GM19043 (cell line): ENCODE measurements at regions not wholly inside any gene's neighbourhood (a gene's known extent, or its start where the extent isn't known, plus 50 kb on each side); places are given as distances from the start of the nearest gene placed in this dataset.
"Not testable (repeated sequence)": the region's sequence is repeated elsewhere in the genome, so short reads cannot be mapped to it uniquely, and the experiment has no call there.

Source experiments
- ATAC-seq: cut with Tn5 transposase; IDR thresholded peaks from one replicate; pipeline ENCODE4 v1.9.1; 2021; ENCODE audit warnings: low read depth; ENCODE audit not compliant: unreplicated experiment

DNA sequence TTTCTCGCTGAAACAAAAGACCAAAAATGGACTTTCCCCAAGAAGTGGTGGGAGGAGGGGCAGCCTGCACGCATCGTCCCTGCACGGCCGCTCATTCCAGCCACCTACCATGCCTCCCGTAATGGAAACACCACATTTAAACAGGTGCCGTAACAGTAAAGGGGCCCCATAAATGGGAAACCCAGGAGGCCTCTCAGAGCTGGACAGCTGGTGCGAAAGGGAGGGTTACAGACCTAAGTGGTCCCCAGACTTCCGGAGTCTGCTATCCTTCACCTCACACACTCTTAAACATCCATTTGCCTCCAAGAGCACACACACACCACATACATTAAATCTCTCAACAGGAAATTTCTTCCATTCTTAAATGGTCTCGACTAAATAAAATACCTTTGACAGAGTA, 120.7 kb upstream of the SOD1 start:
- ATAC-seq, result no peak

DNA sequence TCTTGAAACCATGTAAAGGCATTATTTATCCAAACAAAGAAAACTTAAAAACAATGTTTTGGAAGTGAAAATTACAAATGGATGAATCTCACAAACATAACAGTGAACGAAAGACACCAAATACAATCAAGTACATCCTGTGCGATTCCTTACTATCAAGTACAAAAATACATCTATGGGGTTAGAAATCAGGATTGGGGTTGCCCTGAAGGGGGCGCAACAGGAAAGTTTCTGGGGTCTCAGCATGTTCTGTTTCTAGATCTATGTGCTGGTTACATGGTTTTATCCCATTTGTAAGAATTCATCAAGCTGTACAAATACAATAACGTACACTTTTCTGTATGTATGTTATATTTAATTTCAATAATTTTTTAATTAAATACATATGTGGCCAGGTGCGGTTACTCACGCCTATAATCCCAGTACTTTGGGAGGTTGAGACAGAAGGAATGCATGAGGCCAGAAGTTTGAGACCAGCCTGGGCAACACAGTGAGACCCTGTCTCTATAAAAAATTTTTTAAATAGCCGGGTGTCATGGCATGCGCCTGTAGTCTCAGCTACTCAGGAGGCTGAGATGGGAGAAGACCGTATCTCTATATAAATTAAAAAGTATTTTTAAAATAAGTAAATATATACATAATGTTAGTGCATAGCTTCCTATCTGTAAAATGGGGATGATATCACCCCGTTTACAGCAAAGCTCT, 121.5 kb upstream of the SOD1 start:
- no peak for ATAC-seq

DNA sequence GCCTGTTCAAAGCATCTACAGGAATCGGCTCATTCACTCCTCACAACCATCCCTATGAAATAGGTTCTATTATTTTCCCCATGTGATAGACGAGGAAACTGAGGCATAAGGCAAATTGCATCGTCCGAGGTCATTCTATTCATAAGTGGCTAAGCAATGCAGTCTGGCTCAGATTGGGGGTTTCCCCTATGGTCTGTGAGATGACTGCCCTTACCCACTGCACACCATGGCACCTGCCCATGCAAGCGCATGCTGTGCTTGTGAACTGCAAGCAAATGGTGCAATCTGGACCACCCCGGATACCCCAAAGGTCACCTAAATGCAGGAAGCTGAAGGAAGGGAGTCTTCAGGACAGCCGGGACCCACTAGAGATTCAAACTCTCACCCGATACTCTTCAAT, 123.4 kb upstream of the SOD1 start:
- ATAC-seq, result no peak

DNA sequence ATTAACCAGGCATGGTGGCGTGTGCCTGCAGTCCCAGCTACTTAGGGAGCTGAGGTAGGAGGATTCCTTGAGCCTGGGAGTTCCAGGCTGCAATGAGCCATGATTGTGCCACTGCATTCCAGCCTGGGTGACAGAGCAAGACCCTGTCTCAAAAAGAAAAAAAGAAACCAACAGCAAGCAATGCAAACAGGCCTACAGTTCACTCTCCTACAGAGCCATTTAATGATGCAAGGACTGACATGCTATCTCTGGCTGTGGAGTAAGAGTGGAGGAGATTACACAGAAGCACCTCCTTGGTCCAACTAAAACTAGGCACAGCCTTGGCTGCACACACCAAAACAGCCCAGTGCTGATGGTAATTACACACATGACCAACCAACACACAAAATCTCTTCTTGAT, 127.5 kb upstream of the SOD1 start:
- no peak for ATAC-seq

DNA sequence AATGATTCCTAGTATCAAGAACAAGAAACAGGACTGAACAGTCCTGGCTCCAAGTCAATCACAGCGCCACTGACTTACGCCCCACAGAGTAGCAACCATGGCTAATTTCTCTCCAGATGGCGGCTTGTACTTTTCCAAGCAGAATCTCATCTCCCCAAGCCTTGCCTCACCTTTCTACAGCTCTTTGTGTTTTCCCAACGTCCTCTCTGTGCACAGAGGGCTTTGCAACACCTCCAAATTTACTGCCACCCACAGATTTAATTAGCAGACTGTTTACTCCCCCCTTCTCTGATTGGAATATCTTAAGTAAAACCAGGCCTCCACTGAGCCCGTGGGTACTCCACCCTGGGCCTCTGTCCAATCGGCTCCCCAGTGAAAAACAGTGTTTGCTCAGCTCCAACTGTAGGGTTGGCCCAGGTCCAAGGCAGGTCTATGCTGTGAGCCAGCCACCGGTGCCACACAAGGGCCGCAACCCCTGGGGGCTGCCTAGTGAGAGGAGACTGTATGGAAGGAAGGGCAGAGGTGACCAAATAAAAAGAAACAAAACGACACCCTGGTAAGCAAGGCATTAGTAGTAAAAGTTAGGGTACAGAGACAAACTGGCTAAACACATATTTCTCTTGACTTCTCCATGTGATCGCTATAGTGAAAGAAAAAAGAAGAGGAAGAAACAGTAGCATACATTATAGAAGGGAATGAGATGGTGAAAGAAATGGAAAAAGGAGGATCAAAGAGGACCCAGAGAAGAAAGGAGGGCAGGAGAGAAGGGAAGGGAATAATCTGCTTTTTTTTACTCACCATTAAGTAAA, 128.4 kb upstream of the SOD1 start:
- no peak for ATAC-seq

DNA sequence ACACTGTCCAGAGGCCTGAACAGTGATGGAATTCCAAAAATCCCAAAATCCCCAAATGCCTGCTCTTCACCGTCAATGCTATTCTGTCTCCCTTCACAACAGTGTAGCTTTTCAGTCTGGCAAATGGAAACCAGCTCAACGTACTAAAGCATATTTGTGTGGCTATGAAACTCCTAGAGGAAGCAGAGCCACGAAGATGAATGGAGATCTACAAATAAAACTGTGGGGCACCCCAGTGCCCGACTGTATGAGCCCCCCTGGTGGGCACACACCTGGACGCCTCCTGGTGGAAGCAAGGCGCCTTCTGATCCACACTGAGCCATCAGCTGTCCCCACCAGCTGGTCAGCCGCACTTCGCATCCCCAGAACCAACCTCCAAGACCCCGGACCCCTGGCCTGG, 129.1 kb upstream of the SOD1 start:
- ATAC-seq, result no peak

DNA sequence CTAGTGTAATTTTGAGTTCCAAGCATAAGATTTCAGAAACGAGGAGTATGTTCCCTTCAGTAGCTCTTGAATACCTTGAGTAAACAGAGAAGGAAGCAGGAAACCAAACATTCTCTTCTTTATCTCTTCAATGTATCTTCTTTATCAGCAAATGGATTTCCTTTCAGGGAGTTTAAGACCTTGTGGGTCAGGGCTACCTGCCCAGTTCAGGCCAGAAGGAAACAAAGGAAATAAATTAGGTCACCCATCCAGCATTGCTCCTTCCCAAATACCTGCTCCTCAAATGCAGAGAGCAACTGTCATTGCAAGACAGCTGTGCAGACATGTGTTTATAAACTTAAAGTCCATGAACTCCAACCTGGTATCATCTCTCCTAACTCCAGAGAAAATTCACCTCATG, 130.1 kb upstream of the SOD1 start:
- ATAC-seq, result no peak

DNA sequence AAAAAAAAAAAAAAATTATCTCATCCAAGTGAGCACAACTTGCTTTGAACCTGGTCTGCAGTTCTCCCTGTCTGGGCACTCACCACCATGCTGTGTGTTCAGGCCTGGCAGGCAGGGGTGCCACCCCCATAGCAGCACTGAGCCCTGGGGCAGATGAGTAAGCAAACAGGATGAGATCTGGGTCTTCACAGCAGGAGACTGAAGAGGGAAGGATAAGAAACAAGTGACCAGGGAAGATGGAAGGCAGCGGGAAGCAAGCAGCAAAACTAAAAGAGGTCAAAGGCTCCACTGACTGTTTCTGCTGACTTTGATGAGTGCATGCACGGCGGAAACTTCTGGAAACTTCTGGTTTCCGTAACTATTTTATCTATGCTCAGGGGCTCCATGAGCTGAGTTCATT, 133.5 kb upstream of the SOD1 start:
- no peak for ATAC-seq

DNA sequence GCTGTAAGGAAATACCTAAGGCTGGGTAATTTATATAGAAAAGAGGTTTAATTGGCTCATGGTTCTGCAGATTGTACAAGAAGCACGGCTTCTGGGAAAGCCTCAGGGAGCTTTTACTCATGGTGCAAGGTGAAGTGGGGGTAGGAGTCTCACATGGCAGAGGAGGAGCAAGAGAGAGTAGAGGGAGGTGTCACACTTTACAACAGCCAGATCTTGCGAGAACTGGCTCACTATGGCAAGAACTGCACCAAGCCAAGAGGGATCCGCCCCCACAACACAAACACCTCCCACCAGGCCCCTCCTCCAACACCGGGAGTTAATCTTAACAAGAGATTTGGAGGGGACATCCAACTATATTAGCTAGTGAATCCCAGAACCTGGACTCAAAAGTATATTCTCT, 135.4 kb upstream of the SOD1 start:
- ATAC-seq, result no peak

DNA sequence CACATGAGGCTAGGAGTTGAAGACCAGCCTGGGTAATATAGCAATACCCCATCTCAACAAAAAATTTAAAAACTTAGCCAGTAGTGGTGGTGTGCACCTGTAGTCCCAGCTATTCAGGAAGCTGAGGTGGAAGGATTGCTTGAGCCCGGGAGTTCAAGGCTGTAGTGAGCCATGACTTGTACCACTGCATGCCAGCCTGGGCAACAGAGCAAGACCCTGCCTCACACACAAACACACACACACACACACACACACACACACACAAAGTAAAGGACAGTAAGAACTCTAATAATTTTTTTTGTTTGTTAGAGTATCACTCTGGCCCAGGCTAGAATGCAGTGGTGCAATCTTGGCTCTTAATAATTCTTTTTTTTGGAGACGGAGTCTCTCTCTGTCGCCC, 138.0 kb upstream of the SOD1 start:
- no peak for ATAC-seq

DNA sequence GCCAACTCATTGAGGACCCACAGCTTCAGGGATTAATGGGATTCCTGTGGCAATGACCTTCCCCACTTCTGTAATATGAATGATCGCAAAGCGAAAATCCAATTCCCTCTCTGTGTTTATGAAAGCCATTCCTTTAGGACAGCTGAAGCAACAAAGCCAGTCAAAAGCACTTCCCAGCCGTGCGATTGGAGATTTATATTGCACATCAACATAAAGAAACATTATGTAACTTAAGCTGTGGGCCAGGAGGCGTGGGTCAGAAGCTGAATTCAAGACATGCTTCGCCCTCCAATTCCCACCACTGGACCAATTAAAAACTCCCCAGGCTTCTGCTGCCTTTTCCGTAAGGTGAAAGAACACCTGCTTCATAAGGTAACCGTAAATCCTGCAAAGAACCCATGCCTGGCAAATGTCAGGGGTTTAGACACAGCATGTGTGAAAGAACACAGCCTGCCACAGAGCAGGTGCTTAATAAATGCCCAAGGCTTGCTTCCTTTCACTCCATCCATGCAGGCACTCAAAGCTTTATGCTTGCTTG, 138.9 kb upstream of the SOD1 start:
- no peak for ATAC-seq

DNA sequence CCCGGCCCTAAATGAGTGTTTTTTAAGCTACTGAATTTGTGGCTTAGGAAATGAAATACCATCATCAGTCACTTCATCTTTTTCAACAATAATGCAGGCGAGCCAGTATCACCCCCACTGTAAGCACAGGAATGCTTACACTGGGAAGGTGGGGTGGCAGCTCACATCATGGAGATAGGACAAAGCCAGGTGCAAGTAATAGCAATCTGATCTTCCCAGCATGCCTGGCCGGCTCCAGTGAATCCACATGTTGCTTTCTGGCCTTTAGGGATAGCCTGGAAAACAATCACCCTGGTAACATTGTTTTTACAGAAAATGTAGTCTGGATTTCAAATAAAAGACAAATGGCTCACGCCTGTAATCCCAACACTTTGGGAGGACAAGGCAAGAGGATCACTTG, 140.9 kb upstream of the SOD1 start:
- no peak for ATAC-seq

DNA sequence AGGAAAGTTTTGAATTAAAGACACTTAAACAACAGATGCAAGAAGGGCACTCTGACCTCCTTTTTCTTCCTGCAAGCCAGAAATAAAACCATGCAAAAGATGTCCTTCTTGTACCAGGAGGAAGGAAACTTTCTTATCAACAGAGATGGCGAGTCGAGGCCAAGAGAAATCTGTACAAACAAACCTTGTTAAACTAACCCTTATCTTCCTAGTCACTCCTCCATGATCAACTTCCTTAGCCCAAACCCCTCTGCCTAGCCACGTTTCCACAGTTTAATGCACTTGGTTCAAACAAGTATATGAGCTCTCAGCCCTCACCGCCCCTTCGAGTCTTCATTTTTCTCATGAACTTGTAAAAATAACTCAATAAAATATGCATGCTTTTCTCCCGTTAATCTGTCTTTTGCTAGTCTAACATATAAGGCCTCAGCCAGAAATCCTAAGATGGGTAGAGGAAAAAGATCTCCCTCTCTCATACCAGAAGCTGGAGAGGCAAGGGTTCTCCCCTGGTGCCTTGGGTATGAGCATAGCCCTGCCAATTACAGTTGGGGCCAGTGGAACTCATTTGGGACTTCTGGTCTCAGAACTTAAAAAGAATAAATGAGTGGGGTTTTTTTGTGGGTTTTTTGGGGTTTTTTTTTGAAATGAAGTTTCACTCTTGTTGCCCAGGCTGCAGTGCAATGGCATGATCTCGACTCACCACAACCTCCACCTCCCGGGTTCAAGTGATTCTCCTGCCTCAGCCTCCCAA, 141.7 kb upstream of the SOD1 start:
- no peak for ATAC-seq

DNA sequence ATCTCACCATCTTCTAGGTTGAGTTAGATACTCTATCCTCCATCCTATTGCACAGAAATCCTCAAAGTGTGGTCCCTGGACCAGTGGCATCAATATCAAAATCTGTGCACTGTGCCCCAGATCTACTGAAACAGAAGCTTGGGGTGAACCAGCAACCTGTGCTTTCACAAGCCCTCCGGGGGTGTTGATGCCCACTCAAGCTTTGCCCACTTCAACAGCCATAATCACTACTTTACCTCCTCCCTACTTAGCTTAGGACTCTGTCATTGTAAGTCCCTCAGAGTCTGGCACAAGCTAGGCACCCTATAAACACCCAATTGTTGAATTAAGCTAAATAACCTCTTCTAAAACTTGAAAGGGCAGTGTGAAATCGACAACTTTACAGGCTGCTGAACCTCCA, 144.2 kb upstream of the SOD1 start:
- no peak for ATAC-seq

DNA sequence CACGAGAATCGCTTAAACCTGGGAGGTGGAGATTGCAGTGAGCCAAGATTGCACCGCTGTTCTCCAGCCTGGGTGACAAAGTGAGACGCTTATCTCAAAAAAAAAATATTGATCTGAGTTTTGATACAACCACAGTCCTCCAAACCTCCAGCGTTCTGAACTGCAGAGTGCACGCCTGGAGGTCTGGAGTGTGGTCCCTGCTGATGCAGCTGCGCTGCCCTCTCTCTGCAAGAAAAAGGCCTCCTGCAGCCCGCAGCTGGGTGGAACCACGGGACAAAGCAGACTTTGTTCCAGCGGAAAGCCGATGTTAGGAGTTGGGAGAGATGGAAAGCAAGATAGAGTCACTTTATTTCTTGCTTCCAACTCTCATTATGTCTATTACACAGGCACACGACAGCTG, 144.9 kb upstream of the SOD1 start:
- ATAC-seq, result no peak

DNA sequence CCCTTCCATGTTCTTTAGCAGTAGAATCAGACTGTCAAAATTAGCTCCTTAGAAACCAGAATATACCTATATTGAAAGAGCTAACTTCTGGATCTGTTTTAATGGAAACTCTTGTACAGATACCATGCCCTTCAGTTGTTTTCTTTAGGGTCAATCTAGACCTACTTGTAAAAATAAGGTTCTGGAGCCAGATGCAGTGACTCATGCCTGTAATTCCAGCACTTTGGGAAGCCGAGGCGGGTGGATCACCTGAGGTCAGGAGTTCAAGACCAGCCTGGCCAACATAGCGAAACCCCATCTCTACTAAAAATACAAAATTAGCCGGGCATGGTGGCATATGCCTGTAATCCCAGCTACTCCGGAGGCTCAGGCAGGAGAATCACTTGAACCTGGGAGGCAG, 146.0 kb upstream of the SOD1 start:
- ATAC-seq, result not testable (repeated sequence)

DNA sequence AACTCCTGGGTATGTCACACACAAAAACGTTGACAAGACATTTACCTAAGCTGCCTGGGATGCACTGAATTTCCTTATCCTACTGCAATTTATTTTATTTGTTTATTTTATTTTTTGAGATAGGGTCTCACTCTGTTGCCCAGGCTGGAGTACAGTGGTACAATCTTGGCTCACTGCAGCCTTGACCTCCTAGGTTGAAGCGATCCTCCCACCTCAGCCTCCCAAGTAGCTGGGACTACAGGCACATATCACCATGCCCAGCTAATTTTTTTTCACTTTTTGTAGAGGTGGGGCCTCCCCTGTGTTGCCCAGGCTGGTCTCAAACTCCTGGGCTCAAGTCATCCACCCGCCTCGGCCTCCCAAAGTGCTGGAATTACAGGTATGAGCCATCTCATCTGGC, 147.5 kb upstream of the SOD1 start:
- not testable (repeated sequence) for ATAC-seq

DNA sequence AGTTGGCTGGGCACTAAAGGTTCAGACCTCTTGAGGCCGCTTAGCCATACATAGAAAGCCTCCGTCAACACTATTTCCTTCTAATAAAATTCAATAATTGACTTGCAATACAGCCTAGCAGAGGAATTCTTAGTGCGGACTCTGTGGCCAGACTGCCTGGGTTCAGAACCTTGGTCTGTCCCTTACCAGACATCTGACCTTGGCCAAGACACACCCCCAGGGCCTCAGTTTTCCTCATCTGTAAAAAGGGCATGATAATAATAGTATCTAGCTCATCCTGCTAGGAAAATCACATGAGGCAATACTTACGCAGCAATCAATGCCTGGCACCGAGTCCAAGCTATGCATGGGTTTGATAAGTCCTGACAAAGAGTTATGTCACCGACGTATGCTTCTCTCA, 148.2 kb upstream of the SOD1 start:
- no peak for ATAC-seq

DNA sequence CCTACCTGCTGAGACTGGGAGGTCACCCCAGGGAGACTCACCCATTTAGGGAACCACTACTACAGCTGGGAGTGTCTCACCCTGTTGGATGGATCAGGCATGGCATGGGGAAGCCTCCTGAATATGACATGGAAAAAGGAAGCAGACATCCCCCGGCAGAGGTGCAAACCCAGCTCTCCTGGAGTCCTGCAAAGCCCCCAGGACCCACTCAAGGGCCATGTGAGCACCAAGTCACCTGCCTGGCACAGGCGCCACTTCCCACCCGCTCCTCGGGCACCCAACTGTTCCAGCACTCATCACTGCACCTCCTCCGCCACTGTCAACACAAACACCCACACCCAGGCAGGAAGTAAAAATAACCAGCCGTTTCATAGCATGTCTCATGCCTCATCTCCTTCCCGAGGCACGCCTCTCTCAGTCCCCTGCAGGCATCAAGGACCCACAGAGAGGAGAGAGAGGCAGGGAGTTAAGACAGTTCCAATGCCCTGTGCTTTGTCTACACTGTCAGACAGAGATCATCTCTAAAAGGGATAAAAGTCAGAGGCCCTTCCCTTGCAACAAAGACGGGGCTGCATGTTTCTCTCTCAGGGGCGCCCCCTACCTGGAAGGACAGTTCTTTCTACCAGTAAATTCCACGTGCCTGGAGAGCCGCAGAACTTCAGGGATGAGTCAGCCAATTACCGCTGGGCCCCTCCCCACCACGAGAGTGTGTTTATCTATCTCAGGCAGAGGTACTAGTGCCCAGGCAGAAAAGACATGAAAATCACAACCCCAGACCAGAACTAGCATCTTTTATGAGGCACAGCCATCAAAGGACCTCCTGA, 150.1 kb upstream of the SOD1 start:
- ATAC-seq, result no peak

DNA sequence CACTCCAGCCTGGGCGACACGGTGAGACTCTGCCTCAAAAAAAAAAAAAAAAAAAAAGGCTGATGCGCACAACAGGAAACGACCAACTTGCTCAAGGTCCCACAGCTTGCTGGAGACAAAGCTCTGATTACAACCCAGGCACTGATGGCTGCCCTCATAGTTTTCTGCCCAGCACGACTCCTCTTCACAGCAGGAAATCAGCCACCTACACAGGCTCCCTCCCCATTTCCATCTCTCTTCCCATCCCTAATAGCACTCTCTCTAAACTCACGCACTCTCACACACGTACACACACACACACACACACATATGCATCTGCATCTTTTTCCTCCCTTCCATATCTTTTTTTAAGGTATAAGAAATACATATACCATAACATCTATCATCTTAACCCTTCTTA, 153.5 kb upstream of the SOD1 start:
- ATAC-seq, result no peak

DNA sequence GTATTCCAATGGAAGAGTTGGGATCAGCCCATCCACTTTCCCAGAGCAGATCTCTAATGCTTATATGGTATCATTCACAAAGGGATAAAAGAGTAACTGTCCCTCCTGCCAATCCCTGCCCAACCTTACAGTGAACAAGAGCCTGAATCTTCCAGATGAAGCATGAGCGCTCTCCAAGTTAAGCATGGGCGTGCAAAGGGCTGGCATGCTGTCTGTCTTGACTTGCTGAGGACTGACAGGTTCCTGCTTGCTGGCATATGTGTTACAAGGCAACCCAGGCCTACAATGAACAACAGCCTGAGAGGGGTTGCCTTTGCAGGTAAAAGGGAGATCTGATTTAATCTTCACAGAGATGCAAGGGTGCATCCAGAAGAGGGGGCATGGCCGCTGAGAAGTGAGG, 155.6 kb upstream of the SOD1 start:
- ATAC-seq, result no peak
